ENCODE measurements at regions not wholly inside any gene's neighbourhood (a gene's known extent, or its start where the extent isn't known, plus 50 kb on each side); places are given as distances from the start of the nearest gene placed in this dataset.

DNA sequence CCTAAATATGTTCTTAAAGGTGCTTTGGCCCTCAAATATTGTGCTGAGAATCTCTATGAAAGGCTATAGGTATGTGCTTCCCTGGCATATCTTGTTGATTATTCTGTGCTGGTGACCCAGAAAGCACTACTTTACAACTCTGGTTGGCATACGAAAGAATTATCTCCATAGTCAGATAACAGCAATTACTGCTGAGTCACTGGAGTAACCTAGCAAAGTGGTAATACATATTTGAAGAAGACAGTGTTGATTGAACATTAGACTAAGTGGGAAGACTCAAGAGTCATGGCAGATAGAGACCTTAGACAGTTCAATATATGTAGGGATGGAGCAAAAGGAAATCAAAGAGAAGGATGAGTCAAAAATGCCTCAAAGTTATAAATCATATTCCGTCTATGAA is 1978.5 kb upstream of the LRRTM1 start:
- no peaks in the 10 kb centered on the region for H3K27me3 Mint-ChIP-seq
- no peak overlapping the region for H3K27ac Mint-ChIP-seq
- H3K9me3 Mint-ChIP-seq: peaks cover 0 to 8% (median 5%) of the 10 kb centered on the region in 3 donors
- no peaks in the 10 kb centered on the region for H3K36me3 Mint-ChIP-seq
- H3K4me3 Mint-ChIP-seq: no peak overlapping the region
- H3K4me1 Mint-ChIP-seq: no peaks in the 10 kb centered on the region

- H3K9me3 Mint-ChIP-seq: peaks cover 0 to 9% (median 4%) of the 10 kb centered on the region in 3 donors
- H3K4me3 Mint-ChIP-seq: no peak overlapping the region
- no peaks in the 10 kb centered on the region for H3K27me3 Mint-ChIP-seq
- H3K27ac Mint-ChIP-seq: no peak overlapping the region
- no peaks in the 10 kb centered on the region for H3K4me1 Mint-ChIP-seq
- no peaks in the 10 kb centered on the region for H3K36me3 Mint-ChIP-seq
Observed at GRCh38 chr2:82282111-82282882, 1977.7 kb upstream of the LRRTM1 start.

- Mint-ChIP-seq H3K4me1 (no peaks in the 10 kb centered on the region), H3K4me3 (no peak overlapping the region), H3K27me3 (no peaks in the 10 kb centered on the region), H3K27ac (no peak overlapping the region), H3K36me3 (no peaks in the 10 kb centered on the region), H3K9me3 (peaks cover 0 to 4% (median 3%) of the 10 kb centered on the region in 3 donors)
Observed at GRCh38 chr2:82279367-82279766, 1974.8 kb upstream of the LRRTM1 start.

DNA sequence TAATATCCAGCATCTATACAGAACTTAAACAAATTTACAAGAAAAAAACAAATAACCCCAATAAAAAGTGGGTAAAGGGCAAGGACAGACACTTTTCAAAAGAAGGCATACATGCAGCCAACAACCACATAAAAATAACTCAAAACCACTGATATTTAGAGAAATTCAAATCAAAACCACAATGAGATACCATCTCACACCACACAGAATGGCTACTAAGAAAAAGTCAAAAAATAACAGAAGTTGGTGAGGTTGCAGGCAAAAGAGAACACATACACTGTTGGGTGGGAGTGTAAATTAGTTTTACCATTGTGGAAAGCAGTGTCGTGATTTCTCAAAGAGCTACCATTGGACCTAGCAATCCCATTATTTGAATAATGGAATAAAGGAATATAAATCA is 1973.9 kb upstream of the LRRTM1 start:
- no peaks in the 10 kb centered on the region for H3K27me3 Mint-ChIP-seq
- no peaks in the 10 kb centered on the region for H3K4me1 Mint-ChIP-seq
- H3K9me3 Mint-ChIP-seq: peaks cover 0 to 4% (median 3%) of the 10 kb centered on the region in 3 donors
- H3K4me3 Mint-ChIP-seq: no peak overlapping the region
- no peak overlapping the region for H3K27ac Mint-ChIP-seq
- no peaks in the 10 kb centered on the region for H3K36me3 Mint-ChIP-seq

DNA sequence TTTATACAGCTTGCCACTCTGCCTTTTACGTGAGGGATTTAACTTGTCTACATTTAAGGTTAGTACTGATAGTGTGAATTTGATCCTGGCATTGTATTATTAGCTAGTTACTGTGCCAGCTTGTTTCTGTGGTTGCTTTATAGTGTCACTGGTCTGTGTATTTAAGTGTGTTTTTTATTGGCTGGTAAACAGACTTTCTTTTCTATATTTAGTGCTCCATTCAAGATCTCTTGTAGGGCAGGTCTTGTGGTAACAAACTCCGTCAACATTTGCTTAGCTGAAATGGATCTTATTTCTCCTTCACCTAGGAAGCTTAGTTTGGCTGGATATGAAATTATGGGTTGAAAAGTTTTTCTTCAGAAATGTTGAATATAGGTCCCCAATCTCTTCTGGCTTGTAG is 1971.0 kb upstream of the LRRTM1 start:
- no peaks in the 10 kb centered on the region for H3K4me1 Mint-ChIP-seq
- H3K4me3 Mint-ChIP-seq: no peak overlapping the region
- H3K27me3 Mint-ChIP-seq: no peaks in the 10 kb centered on the region
- no peaks in the 10 kb centered on the region for H3K36me3 Mint-ChIP-seq
- H3K9me3 Mint-ChIP-seq: peaks cover 0 to 6% (median 3%) of the 10 kb centered on the region in 3 donors
- no peak overlapping the region for H3K27ac Mint-ChIP-seq

- Mint-ChIP-seq H3K36me3 (no peaks in the 10 kb centered on the region), H3K9me3 (peaks cover 1 to 5% (median 1%) of the 10 kb centered on the region in 3 donors), H3K27me3 (no peaks in the 10 kb centered on the region), H3K4me1 (no peaks in the 10 kb centered on the region), H3K4me3 (no peak overlapping the region), H3K27ac (no peak overlapping the region)
Observed at GRCh38 chr2:82268446-82268845, 1963.9 kb upstream of the LRRTM1 start.

GRCh38 chr2:82260521-82260920 is 1956.0 kb upstream of the LRRTM1 start:
- Mint-ChIP-seq H3K27me3 (no peaks in the 10 kb centered on the region), H3K36me3 (no peaks in the 10 kb centered on the region), H3K4me1 (no peaks in the 10 kb centered on the region), H3K9me3 (peaks cover 0 to 3% (median 3%) of the 10 kb centered on the region in 3 donors), H3K27ac (no peak overlapping the region), H3K4me3 (no peak overlapping the region)

GRCh38 chr2:82259551-82259950 is 1955.0 kb upstream of the LRRTM1 start:
- Mint-ChIP-seq H3K9me3 (peaks cover 0 to 3% (median 3%) of the 10 kb centered on the region in 3 donors), H3K27me3 (no peaks in the 10 kb centered on the region), H3K27ac (no peak overlapping the region)

GRCh38 chr2:82257796-82258555 is 1953.4 kb upstream of the LRRTM1 start:
- H3K27ac Mint-ChIP-seq: no peak overlapping the region
- peaks cover 5 to 12% (median 11%) of the 10 kb centered on the region in 3 donors for H3K9me3 Mint-ChIP-seq
- no peaks in the 10 kb centered on the region for H3K36me3 Mint-ChIP-seq
- H3K27me3 Mint-ChIP-seq: no peaks in the 10 kb centered on the region
- H3K4me1 Mint-ChIP-seq: no peaks in the 10 kb centered on the region
- no peak overlapping the region for H3K4me3 Mint-ChIP-seq

More at GRCh38 chr2:82259551-82259950, 1955.0 kb upstream of the LRRTM1 start:
- Mint-ChIP-seq H3K36me3 (no peaks in the 10 kb centered on the region), H3K4me1 (no peaks in the 10 kb centered on the region), H3K4me3 (no peak overlapping the region)

GRCh38 chr2:82256983-82257632 is 1952.6 kb upstream of the LRRTM1 start:
- no peaks in the 10 kb centered on the region for H3K36me3 Mint-ChIP-seq
- H3K4me1 Mint-ChIP-seq: no peaks in the 10 kb centered on the region
- H3K27me3 Mint-ChIP-seq: no peaks in the 10 kb centered on the region
- H3K27ac Mint-ChIP-seq: no peak overlapping the region
- no peak overlapping the region for H3K4me3 Mint-ChIP-seq
- H3K9me3 Mint-ChIP-seq: peaks cover 8 to 12% (median 8%) of the 10 kb centered on the region in 3 donors

DNA sequence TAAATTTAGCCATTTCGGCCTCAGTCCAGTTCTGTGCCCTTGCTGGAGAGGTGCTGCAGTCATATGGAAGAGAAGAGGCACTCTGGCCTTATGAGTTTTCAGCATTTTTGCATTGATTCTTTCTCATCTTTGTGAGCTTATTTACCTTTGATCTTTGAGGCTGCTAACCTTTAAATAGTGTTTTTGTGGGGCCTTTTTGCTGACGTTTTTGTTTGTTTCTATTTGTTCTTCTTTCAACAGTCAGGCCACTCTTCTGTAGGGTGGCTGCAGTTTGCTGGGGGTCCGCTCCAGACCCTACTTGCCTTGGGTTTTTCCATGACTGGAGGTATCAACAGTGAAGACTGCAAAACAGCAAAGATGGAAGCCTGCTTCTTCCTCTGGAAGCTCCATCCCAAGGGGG is 1951.7 kb upstream of the LRRTM1 start:
- peaks cover 8 to 15% (median 11%) of the 10 kb centered on the region in 3 donors for H3K9me3 Mint-ChIP-seq
- H3K27ac Mint-ChIP-seq: no peak overlapping the region
- no peaks in the 10 kb centered on the region for H3K36me3 Mint-ChIP-seq
- H3K27me3 Mint-ChIP-seq: no peaks in the 10 kb centered on the region
- H3K4me3 Mint-ChIP-seq: no peak overlapping the region
- H3K4me1 Mint-ChIP-seq: no peaks in the 10 kb centered on the region

- peaks cover 8 to 15% (median 11%) of the 10 kb centered on the region in 3 donors for H3K9me3 Mint-ChIP-seq
- H3K27ac Mint-ChIP-seq: no peak overlapping the region
Observed at GRCh38 chr2:82254728-82255127, 1950.2 kb upstream of the LRRTM1 start.

DNA sequence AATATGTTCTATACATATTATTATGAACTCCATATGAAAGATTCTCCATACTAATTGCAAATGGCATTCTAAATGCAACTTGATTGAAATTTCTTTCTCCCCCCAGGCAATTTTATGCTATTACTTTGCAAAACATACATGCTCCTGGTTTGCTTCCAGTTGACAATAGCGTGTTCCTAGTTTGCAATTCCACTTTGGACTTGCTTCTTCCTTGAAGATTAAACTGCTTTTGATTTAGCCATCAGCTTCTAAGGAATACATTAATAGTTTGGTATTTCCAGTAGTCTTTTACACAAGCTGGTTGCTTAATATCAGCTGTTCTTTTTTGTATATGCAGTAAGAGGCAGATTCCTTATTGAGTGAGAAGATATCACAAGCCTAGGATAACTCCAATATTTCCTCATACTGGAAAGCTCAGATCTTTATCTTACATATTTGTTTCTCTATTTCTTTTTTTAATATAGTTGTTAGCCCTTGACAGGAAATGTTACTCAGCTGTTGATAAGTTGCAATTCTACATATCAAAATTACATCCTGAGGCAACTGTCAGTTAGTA is 1941.7 kb upstream of the LRRTM1 start:
- no peak overlapping the region for H3K27ac Mint-ChIP-seq
- H3K36me3 Mint-ChIP-seq: no peaks in the 10 kb centered on the region
- no peak overlapping the region for H3K4me3 Mint-ChIP-seq
- H3K4me1 Mint-ChIP-seq: no peaks in the 10 kb centered on the region
- H3K27me3 Mint-ChIP-seq: no peaks in the 10 kb centered on the region
- H3K9me3 Mint-ChIP-seq: peaks cover 0 to 9% (median 0%) of the 10 kb centered on the region in 3 donors

More at GRCh38 chr2:82254728-82255127, 1950.2 kb upstream of the LRRTM1 start:
- Mint-ChIP-seq H3K36me3 (no peaks in the 10 kb centered on the region), H3K4me3 (no peak overlapping the region), H3K27me3 (no peaks in the 10 kb centered on the region), H3K4me1 (no peaks in the 10 kb centered on the region)

DNA sequence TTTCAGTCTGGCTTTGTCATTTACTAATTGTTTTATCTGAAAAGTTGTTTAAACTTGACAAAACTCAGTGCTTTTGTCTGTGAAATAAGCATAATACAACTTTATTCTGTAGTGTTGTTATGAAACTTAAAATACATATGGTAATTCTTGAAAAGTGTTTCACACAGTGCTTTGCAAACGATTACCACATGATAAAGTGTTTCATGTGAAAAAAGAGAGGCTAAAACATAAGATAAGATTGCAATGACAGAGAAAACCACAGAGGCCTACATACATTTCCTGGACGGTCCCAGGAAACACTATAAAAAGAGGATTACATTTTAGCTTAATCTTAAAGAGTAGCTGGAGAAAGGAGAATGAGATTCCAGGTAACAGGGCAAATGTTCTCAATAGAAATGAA is 1934.6 kb upstream of the LRRTM1 start:
- Mint-ChIP-seq H3K27ac (no peak overlapping the region), H3K36me3 (no peaks in the 10 kb centered on the region), H3K4me1 (no peaks in the 10 kb centered on the region), H3K27me3 (no peaks in the 10 kb centered on the region), H3K9me3 (peaks cover 3 to 7% (median 5%) of the 10 kb centered on the region in 3 donors), H3K4me3 (no peak overlapping the region)
